H9 (cell line): ENCODE measurements at regions not wholly inside any gene's neighbourhood (a gene's known extent, or its start where the extent isn't known, plus 50 kb on each side); places are given as distances from the start of the nearest gene placed in this dataset.

Experiments
- DNase-seq: peaks from one replicate; pipeline ENCODE4 v3.0.0-alpha.2; 2017
- H2AFZ ChIP-seq: one replicate; pipeline ENCODE4 v1.6.1; 2013; ENCODE audit warnings: mild to moderate bottlenecking, low read length, control low read depth, moderate library complexity
- H2AK5ac ChIP-seq: 2 replicates; pipeline ENCODE4 v1.6.1; 2013; ENCODE audit warnings: low read length, control low read depth, mixed read lengths; ENCODE audit not compliant: insufficient read length
- H2BK120ac ChIP-seq: one replicate; pipeline ENCODE4 v1.6.1; 2013; ENCODE audit warnings: low read depth, mild to moderate bottlenecking, low read length, control low read depth, inconsistent platforms; ENCODE audit not compliant: poor library complexity, severe bottlenecking
- H2BK12ac ChIP-seq: 2 replicates; pipeline ENCODE4 v1.6.1; 2013; ENCODE audit warnings: low read length, control low read depth, mixed read lengths, low read depth; ENCODE audit not compliant: insufficient read length
- H2BK15ac ChIP-seq: 2 replicates; pipeline ENCODE4 v1.6.1; 2013; ENCODE audit warnings: low read depth, low read length, control low read depth
- H2BK20ac ChIP-seq: one replicate; pipeline ENCODE4 v1.6.1; 2013; ENCODE audit warnings: low read depth, mild to moderate bottlenecking, low read length, control low read depth, inconsistent platforms; ENCODE audit not compliant: poor library complexity, severe bottlenecking
- H2BK5ac ChIP-seq: 2 replicates; pipeline ENCODE4 v1.6.1; 2013; ENCODE audit warnings: low read length, control low read depth, mixed read lengths; ENCODE audit not compliant: insufficient read length
- H3K14ac ChIP-seq: 2 replicates; pipeline ENCODE4 v1.6.1; 2013; ENCODE audit warnings: low read length, control low read depth; ENCODE audit not compliant: insufficient read depth
- H3K18ac ChIP-seq: 2 replicates; pipeline ENCODE4 v1.6.1; 2013; ENCODE audit warnings: low read depth, mild to moderate bottlenecking, mixed read lengths, low read length, control low read depth; ENCODE audit not compliant: insufficient read length
- H3K23ac ChIP-seq: 2 replicates; pipeline ENCODE4 v1.6.1; 2013; ENCODE audit warnings: low read length, control low read depth, mixed read lengths, low read depth; ENCODE audit not compliant: insufficient read length
- H3K23me2 ChIP-seq: 2 replicates; pipeline ENCODE4 v1.6.1; 2013; ENCODE audit warnings: low read depth, mild to moderate bottlenecking, mixed read lengths, low read length, control low read depth; ENCODE audit not compliant: insufficient read length, poor library complexity, severe bottlenecking
- H3K27ac ChIP-seq: 2 replicates; pipeline ENCODE4 v1.5.1; 2013; ENCODE audit warnings: low read length, control low read depth, mixed read lengths, low read depth; ENCODE audit not compliant: insufficient read length
- H3K27me3 ChIP-seq: 2 replicates; pipeline ENCODE4 v1.6.1; 2013; ENCODE audit warnings: low read length, control low read depth, inconsistent platforms; ENCODE audit not compliant: insufficient read depth
- H3K4ac ChIP-seq: 2 replicates; pipeline ENCODE4 v1.6.1; 2013; ENCODE audit warnings: low read depth, mild to moderate bottlenecking, control low read depth, inconsistent platforms, low read length, moderate library complexity
- H3K4me1 ChIP-seq: 2 replicates; pipeline ENCODE4 v1.6.1; 2013; ENCODE audit warnings: low read length, control low read depth, inconsistent platforms; ENCODE audit not compliant: insufficient read depth
- H3K4me2 ChIP-seq: 2 replicates; pipeline ENCODE4 v1.6.1; 2013; ENCODE audit warnings: low read length, control low read depth, mixed read lengths; ENCODE audit not compliant: insufficient read length, insufficient read depth
- H3K56ac ChIP-seq: 2 replicates; pipeline ENCODE4 v1.6.1; 2013; ENCODE audit warnings: low read depth, mild to moderate bottlenecking, mixed read lengths, low read length, control low read depth; ENCODE audit not compliant: insufficient read length
- H3K79me1 ChIP-seq: 2 replicates; pipeline ENCODE4 v1.6.1; 2013; ENCODE audit warnings: low read depth, mild to moderate bottlenecking, moderate library complexity, low read length, control low read depth, inconsistent platforms; ENCODE audit not compliant: insufficient read depth, poor library complexity, severe bottlenecking
- H3K79me2 ChIP-seq: 2 replicates; pipeline ENCODE4 v1.6.1; 2013; ENCODE audit warnings: low read length, control low read depth, inconsistent platforms; ENCODE audit not compliant: insufficient read depth
- H3K9ac ChIP-seq: 2 replicates; pipeline ENCODE4 v1.6.1; 2013; ENCODE audit warnings: low read length, control low read depth, mixed read lengths; ENCODE audit not compliant: insufficient read length; ENCODE audit errors: extremely low read depth
- H3K9me3 ChIP-seq: one replicate; pipeline ENCODE4 v1.6.1; 2013; ENCODE audit warnings: low read depth, low read length, inconsistent platforms; ENCODE audit not compliant: control insufficient read depth
- H3T11ph ChIP-seq: one replicate; pipeline ENCODE4 v1.6.1; 2013; ENCODE audit warnings: mild to moderate bottlenecking, low read length, control low read depth, inconsistent platforms
- H4K20me1 ChIP-seq: one replicate; pipeline ENCODE4 v1.6.1; 2013; ENCODE audit not compliant: control insufficient read depth, insufficient read length, insufficient read depth
- H4K5ac ChIP-seq: 2 replicates; pipeline ENCODE4 v1.6.1; 2013; ENCODE audit warnings: low read depth, mild to moderate bottlenecking, mixed read lengths, low read length, control low read depth; ENCODE audit not compliant: insufficient read length
- H4K8ac ChIP-seq: replicated peaks from 2 replicates; pipeline ENCODE4 v1.6.1; 2013; ENCODE audit warnings: low read length, control low read depth, mixed read lengths, low read depth; ENCODE audit not compliant: insufficient read length
- H4K91ac ChIP-seq: 2 replicates; pipeline ENCODE4 v1.6.1; 2013; ENCODE audit warnings: low read depth, mild to moderate bottlenecking, moderate library complexity, mixed read lengths, low read length, control low read depth; ENCODE audit not compliant: insufficient read length
- H3K27ac Mint-ChIP-seq, 3 experiments: 2 replicates in 2 of 3; 3 replicates in 1 of 3; pipeline ENCODE4 v1.8.0; 2020 to 2021; ENCODE audit warnings: mixed read lengths in 3 of 3, mild to moderate bottlenecking in 1 of 3, moderate library complexity in 1 of 3
- H3K27me3 Mint-ChIP-seq: 2 replicates; pipeline ENCODE4 v1.8.0; 2021; ENCODE audit warnings: low read depth, mild to moderate bottlenecking, moderate library complexity, mixed read lengths
- H3K36me3 Mint-ChIP-seq, 3 experiments: 2 replicates in 2 of 3; 3 replicates in 1 of 3; pipeline ENCODE4 v1.8.0; 2020 to 2021; ENCODE audit warnings: low read depth in 3 of 3, mixed read lengths in 3 of 3; ENCODE audit not compliant: insufficient read depth in 1 of 3
- H3K4me1 Mint-ChIP-seq, 2 experiments: 2 replicates each; pipeline ENCODE4 v1.8.0; 2020; ENCODE audit warnings: mixed read lengths in 2 of 2
- H3K4me3 Mint-ChIP-seq, 2 experiments: 2 replicates in 1 of 2; 3 replicates in 1 of 2; pipeline ENCODE4 v1.8.0; 2020 to 2021; ENCODE audit warnings: mild to moderate bottlenecking in 2 of 2, mixed read lengths in 2 of 2, moderate library complexity in 1 of 2
- H3K9me3 Mint-ChIP-seq, 2 experiments: 2 replicates in 1 of 2; 3 replicates in 1 of 2; pipeline ENCODE4 v1.8.0; 2020; ENCODE audit warnings: mild to moderate bottlenecking in 2 of 2, mixed read lengths in 2 of 2, moderate library complexity in 1 of 2
- WGBS: extraction: QIAGEN DNeasy Blood & Tissue Kit; methylation state at CpG from one replicate; pipeline ENCODE4 v1.1.7; 2013; ENCODE audit warnings: missing lambda C conversion rate, low lambda C conversion rate, mixed read lengths; ENCODE audit not compliant: insufficient read length; ENCODE audit errors: extremely low coverage; 5-methylcytosine and 5-hydroxymethylcytosine counted together
- TF ChIP-seq, protein P1 (sequence below): fragments of 200-600 bp; sonication (generic); conservative IDR thresholded peaks from 3 replicates; pipeline ENCODE4 v1.8.0; 2021; ENCODE audit warnings: antibody characterized with exemption, mild to moderate bottlenecking

DNA sequence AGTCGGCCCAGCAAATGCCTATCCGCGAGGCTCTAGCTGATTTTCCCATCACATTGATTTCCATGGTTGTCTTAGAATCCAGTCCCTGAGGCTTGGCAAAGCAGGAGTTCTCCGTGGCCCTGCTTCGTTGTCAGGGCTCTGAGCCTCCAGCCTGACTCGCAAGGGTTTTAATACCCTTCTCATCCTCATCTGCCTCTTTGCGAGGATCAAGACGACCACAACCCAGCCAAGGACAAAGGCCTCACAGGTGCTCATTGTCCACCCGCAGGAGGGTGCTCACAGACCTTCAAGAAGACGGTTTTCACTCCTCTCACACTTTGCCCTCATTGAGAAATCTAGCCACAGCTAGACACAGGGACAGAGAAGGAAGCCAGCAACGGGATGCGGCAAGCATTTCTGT lies 610.8 kb downstream of the KCNJ18 start:
- Histone ChIP-seq H3K14ac (no peak overlapping the region), H3K4ac (no peak overlapping the region), H2AK5ac (no peak overlapping the region), H3K4me2 (no peak overlapping the region), H3K9me3 (peaks cover 78% of the 10 kb centered on the region), H2BK120ac (no peak overlapping the region), H3K27ac (no peak overlapping the region), H3K23me2 (no peaks in the 10 kb centered on the region), H2BK5ac (no peak overlapping the region), H3T11ph (no peak overlapping the region), H2BK15ac (no peak overlapping the region), H3K56ac (no peak overlapping the region), H4K8ac (no peak overlapping the region), H3K27me3 (no peaks in the 10 kb centered on the region), H2BK12ac (no peak overlapping the region), H4K91ac (no peak overlapping the region), H4K20me1 (no peaks in the 10 kb centered on the region), H3K18ac (no peak overlapping the region), H4K5ac (no peak overlapping the region), H3K79me1 (no peaks in the 10 kb centered on the region), H2BK20ac (no peak overlapping the region), H3K4me1 (no peaks in the 10 kb centered on the region), H2AFZ (no peak overlapping the region), H3K79me2 (no peaks in the 10 kb centered on the region), H3K9ac (no peak overlapping the region), H3K23ac (no peak overlapping the region)
- no peak for DNase-seq
- Mint-ChIP-seq H3K36me3 (peaks cover 18 to 37% (median 25%) of the 10 kb centered on the region in 3 experiments), H3K27me3 (peaks cover 6% of the 10 kb centered on the region), H3K9me3 (peaks cover 90 to 93% of the 10 kb centered on the region in 2 experiments), H3K27ac (no peak overlapping the region), H3K4me1 (no peaks in the 10 kb centered on the region), H3K4me3 (no peak overlapping the region)
- WGBS, result no CpG with 5 or more reads among the region's 12 CpGs
- TF ChIP-seq, protein P1, sequence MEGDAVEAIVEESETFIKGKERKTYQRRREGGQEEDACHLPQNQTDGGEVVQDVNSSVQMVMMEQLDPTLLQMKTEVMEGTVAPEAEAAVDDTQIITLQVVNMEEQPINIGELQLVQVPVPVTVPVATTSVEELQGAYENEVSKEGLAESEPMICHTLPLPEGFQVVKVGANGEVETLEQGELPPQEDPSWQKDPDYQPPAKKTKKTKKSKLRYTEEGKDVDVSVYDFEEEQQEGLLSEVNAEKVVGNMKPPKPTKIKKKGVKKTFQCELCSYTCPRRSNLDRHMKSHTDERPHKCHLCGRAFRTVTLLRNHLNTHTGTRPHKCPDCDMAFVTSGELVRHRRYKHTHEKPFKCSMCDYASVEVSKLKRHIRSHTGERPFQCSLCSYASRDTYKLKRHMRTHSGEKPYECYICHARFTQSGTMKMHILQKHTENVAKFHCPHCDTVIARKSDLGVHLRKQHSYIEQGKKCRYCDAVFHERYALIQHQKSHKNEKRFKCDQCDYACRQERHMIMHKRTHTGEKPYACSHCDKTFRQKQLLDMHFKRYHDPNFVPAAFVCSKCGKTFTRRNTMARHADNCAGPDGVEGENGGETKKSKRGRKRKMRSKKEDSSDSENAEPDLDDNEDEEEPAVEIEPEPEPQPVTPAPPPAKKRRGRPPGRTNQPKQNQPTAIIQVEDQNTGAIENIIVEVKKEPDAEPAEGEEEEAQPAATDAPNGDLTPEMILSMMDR, result no peak
